Vagina (tissue), 2 donors: ENCODE measurements at regions not wholly inside any gene's neighbourhood (a gene's known extent, or its start where the extent isn't known, plus 50 kb on each side); places are given as distances from the start of the nearest gene placed in this dataset.

Experiments
- DNase-seq, 2 donors: peaks; one replicate each; pipeline ENCODE4 v3.0.0-alpha.2; 2017; ENCODE audit errors: extremely low spot score in 2 of 2
- H3K27ac ChIP-seq: fragments of 200-600 bp; sonication (generic); one replicate; pipeline ENCODE4 v1.5.1; 2019
- H3K27me3 ChIP-seq: fragments of 200-600 bp; sonication (generic); one replicate; pipeline ENCODE4 v1.5.1; 2019
- H3K36me3 ChIP-seq, 2 donors: fragments of 200-600 bp; sonication (generic); one replicate each; pipeline ENCODE4 v1.5.1; 2017 to 2019
- H3K4me1 ChIP-seq: fragments of 200-600 bp; sonication (generic); one replicate; pipeline ENCODE4 v1.5.1; 2019
- H3K4me3 ChIP-seq, 2 donors: fragments of 200-600 bp; sonication (generic); 1 replicate in 1 of 2; 2 replicates in 1 of 2; pipeline ENCODE4 v1.5.1; 2016 to 2019
- H3K9me3 ChIP-seq: fragments of 200-600 bp; sonication (generic); one replicate; pipeline ENCODE4 v1.5.1; 2019
- CTCF ChIP-seq, 3 experiments: fragments of 450-650 bp in 2 of 3; fragments of 200-600 bp in 1 of 3; sonication (generic) in 1 of 3; IDR thresholded peaks; one replicate each; pipeline ENCODE4 v1.5.1; 2017 to 2019; ENCODE audit warnings: antibody characterized with exemption in 3 of 3, mild to moderate bottlenecking in 2 of 3, moderate library complexity in 2 of 3
- POLR2A ChIP-seq, 2 donors: fragments of 450-650 bp; IDR thresholded peaks; one replicate each; pipeline ENCODE4 v1.6.1; 2017; ENCODE audit warnings: antibody characterized with exemption in 2 of 2, mild to moderate bottlenecking in 2 of 2, moderate library complexity in 2 of 2
- POLR2AphosphoS5 ChIP-seq, 2 donors: sonication (generic); formaldehyde crosslinking; IDR thresholded peaks; one replicate each; pipeline ENCODE4 v1.9.0; 2017; ENCODE audit warnings: antibody characterized with exemption in 2 of 2, mild to moderate bottlenecking in 2 of 2, low read depth in 1 of 2; ENCODE audit not compliant: insufficient read depth in 1 of 2
- intact Hi-C: fragments of 100-400 bp; cut with DNase I; formaldehyde crosslinking; loops from one replicate; pipeline ENCODE4 v1.15.1; 2023

- DNase-seq: no peak
- no peak for TF ChIP-seq POLR2AphosphoS5 (IDR thresholded peaks at IDR 0.05; ENCODE audit: insufficient read depth in 1 of 2, low read depth in 1 of 2)
- no peak for TF ChIP-seq CTCF (IDR thresholded peaks at IDR 0.05)
- no peak for TF ChIP-seq POLR2A (IDR thresholded peaks at IDR 0.05)
- no peak overlapping the region for H3K27ac ChIP-seq
- no peak overlapping the region for H3K4me3 ChIP-seq
- H3K4me1 ChIP-seq: no peaks in the 10 kb centered on the region
- H3K27me3 ChIP-seq: no peaks in the 10 kb centered on the region
- intact Hi-C loops: no loop called here
- no peaks in the 10 kb centered on the region for H3K9me3 ChIP-seq
- H3K36me3 ChIP-seq: no peaks in the 10 kb centered on the region
Observed at GRCh38 chr4:12170308-12170707, 741.6 kb upstream of the HS3ST1 start.

- Histone ChIP-seq H3K36me3 (no peaks in the 10 kb centered on the region), H3K4me3 (no peak overlapping the region), H3K27me3 (no peaks in the 10 kb centered on the region), H3K9me3 (no peaks in the 10 kb centered on the region), H3K4me1 (no peaks in the 10 kb centered on the region), H3K27ac (no peak overlapping the region)
- no peak for TF ChIP-seq POLR2A (IDR thresholded peaks at IDR 0.05)
- DNase-seq: no peak
- intact Hi-C loops: no loop called here
Observed at GRCh38 chr4:12165616-12166015, 736.9 kb upstream of the HS3ST1 start.

- Histone ChIP-seq H3K27me3 (no peaks in the 10 kb centered on the region), H3K36me3 (no peaks in the 10 kb centered on the region), H3K4me1 (no peaks in the 10 kb centered on the region), H3K4me3 (no peak overlapping the region), H3K9me3 (no peaks in the 10 kb centered on the region), H3K27ac (no peak overlapping the region)
- no peak for DNase-seq
- intact Hi-C loops: no loop called here
- no peak for TF ChIP-seq CTCF (IDR thresholded peaks at IDR 0.05)
- TF ChIP-seq POLR2A (IDR thresholded peaks at IDR 0.05): no peak
- no peak for TF ChIP-seq POLR2AphosphoS5 (IDR thresholded peaks at IDR 0.05; ENCODE audit: insufficient read depth in 1 of 2, low read depth in 1 of 2)
Observed at GRCh38 chr4:12146339-12146738, 717.6 kb upstream of the HS3ST1 start.

GRCh38 chr4:12145768-12146167 is 717.1 kb upstream of the HS3ST1 start:
- intact Hi-C loops: no loop called here
- no peaks in the 10 kb centered on the region for H3K27me3 ChIP-seq
- TF ChIP-seq POLR2A (IDR thresholded peaks at IDR 0.05): no peak
- no peak for TF ChIP-seq POLR2AphosphoS5 (IDR thresholded peaks at IDR 0.05; ENCODE audit: insufficient read depth in 1 of 2, low read depth in 1 of 2)
- TF ChIP-seq CTCF (IDR thresholded peaks at IDR 0.05): no peak
- no peak for DNase-seq
- no peak overlapping the region for H3K4me3 ChIP-seq
- no peak overlapping the region for H3K27ac ChIP-seq
- H3K9me3 ChIP-seq: no peaks in the 10 kb centered on the region
- H3K4me1 ChIP-seq: no peaks in the 10 kb centered on the region
- no peaks in the 10 kb centered on the region for H3K36me3 ChIP-seq

- DNase-seq: no peak
- TF ChIP-seq POLR2AphosphoS5 (IDR thresholded peaks at IDR 0.05; ENCODE audit: insufficient read depth in 1 of 2, low read depth in 1 of 2) (no peak), POLR2A (IDR thresholded peaks at IDR 0.05) (no peak), CTCF (IDR thresholded peaks at IDR 0.05) (no peak)
Observed at GRCh38 chr4:12145106-12145505, 716.4 kb upstream of the HS3ST1 start.

GRCh38 chr4:12144051-12144450 is 715.4 kb upstream of the HS3ST1 start:
- no peak overlapping the region for H3K27ac ChIP-seq
- H3K36me3 ChIP-seq: no peaks in the 10 kb centered on the region
- intact Hi-C loops: no loop called here
- H3K4me1 ChIP-seq: no peaks in the 10 kb centered on the region
- H3K27me3 ChIP-seq: no peaks in the 10 kb centered on the region
- no peak for DNase-seq
- H3K4me3 ChIP-seq: no peak overlapping the region
- TF ChIP-seq CTCF (IDR thresholded peaks at IDR 0.05): no peak
- no peaks in the 10 kb centered on the region for H3K9me3 ChIP-seq

More at GRCh38 chr4:12145106-12145505, 716.4 kb upstream of the HS3ST1 start:
- H3K4me3 ChIP-seq: no peak overlapping the region
- no peak overlapping the region for H3K27ac ChIP-seq
- intact Hi-C loops: no loop called here
- no peaks in the 10 kb centered on the region for H3K27me3 ChIP-seq
- H3K9me3 ChIP-seq: no peaks in the 10 kb centered on the region
- H3K36me3 ChIP-seq: no peaks in the 10 kb centered on the region
- no peaks in the 10 kb centered on the region for H3K4me1 ChIP-seq
